HG02852 (cell line): ENCODE measurements at regions not wholly inside any gene's neighbourhood (a gene's known extent, or its start where the extent isn't known, plus 50 kb on each side); places are given as distances from the start of the nearest gene placed in this dataset.
"Not testable (repeated sequence)": the region's sequence is repeated elsewhere in the genome, so short reads cannot be mapped to it uniquely, and the experiment has no call there.

Experiments used
- ATAC-seq: cut with Tn5 transposase; IDR thresholded peaks from one replicate; pipeline ENCODE4 v1.9.1; 2021; ENCODE audit warnings: mild to moderate bottlenecking, moderate library complexity; ENCODE audit not compliant: unreplicated experiment

GRCh38 chr20:48338717-48339116 lies 489.1 kb downstream of the PREX1 start:
- ATAC-seq: no peak

- ATAC-seq: no peak
Measured at GRCh38 chr20:48336597-48336996, 491.2 kb downstream of the PREX1 start.

- ATAC-seq: no peak
Measured at GRCh38 chr20:48335308-48336050, 492.3 kb downstream of the PREX1 start.

GRCh38 chr20:48333707-48334106 lies 494.1 kb downstream of the PREX1 start:
- ATAC-seq: no peak

- no peak for ATAC-seq
Measured at GRCh38 chr20:48332555-48332954, 495.2 kb downstream of the PREX1 start.

- ATAC-seq: no peak
Measured at GRCh38 chr20:48331518-48332286, 496.1 kb downstream of the PREX1 start.

DNA sequence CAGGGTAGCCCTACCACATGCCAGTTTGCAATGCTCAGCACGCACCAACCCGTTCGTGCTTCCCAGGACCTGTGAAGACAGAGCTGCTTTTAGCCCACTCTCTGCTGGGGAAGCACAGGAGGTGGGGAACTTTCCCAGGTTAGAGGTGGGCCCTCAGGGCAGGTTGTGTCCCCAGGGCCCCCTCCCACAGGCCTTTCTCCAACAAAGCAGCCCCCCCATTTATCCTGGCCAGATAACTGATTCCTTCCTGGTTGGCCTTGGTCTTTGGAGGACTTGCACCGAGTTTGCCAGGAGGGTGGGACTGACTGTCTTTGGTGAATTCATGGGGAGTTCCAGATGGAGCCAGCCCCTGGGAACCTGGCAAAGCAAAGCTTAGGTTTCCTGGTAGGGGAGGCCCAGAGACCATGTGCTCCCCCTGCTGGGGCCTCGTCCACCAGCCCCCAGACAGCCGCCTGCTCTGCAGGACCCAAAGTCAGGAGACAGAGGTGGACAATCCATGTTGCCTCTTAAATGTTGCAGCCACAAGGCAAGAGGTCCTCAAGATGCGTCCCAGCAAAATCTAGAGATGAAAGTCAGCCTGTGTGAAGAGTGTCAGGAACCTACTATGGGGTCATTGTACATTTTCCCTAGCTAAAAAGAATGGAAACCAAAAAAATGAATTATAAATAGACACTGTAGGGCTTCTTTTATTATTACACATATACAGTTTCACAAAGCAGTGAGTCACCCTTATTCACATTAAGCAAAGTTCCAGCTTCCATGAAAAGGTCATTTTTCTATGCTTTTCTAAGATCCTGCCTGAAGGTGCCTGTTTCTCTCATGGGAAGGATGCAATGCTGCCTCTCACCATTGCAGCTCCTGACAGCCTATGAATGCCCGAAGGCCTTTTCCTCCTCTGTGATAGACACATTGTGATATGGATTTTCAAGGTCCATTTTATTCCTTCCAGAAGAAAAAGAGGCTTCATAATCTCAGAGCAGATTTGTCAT lies 497.8 kb downstream of the PREX1 start:
- ATAC-seq: no peak

DNA sequence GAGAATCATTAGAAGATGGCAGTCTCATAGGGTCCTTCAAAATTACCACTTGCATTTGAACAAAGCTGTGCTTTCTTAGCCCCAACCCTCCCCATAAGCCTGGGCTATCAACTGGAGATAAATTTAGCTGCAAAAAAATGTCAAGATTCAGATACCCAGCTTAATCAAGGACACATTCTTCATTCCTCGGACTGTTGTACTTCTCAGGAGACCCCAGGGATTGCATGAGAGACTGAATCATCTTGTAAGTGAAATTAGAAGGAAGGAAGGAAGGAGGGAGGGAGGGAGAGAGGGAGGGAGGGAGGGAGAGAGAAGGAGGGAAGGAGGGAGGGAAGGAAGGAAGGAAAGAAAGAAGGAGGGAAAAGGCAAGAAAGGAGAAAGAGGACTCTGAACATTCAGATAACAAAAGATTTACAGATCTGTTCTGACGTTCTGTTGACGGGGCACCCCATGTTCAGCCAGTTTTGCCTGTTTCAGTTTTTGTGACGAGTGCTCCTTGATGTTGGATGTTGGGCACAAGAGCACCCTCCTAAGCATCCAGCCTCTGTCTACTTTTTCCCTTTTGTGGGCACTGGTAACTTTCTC lies 498.7 kb downstream of the PREX1 start:
- ATAC-seq: no peak

DNA sequence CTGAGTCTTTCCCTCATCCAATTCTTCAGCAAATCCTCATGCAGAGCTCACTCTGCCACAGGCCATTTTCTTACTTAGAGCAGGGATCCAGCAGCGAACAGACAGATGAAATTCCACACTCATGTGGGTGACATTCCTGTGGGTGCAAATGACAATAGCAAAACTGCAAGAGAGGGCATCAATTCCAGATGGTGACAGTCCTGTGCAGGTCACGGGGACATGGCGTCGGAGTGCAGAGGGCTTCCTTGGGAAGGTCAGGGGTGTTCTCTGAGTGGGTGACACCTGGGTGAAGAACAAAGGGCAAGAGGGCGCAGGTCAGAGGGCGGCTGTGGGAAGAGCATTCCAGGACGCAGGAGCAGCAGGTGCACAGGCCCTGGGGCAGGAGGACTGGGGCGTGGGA lies 500.0 kb downstream of the PREX1 start:
- not testable (repeated sequence) for ATAC-seq

DNA sequence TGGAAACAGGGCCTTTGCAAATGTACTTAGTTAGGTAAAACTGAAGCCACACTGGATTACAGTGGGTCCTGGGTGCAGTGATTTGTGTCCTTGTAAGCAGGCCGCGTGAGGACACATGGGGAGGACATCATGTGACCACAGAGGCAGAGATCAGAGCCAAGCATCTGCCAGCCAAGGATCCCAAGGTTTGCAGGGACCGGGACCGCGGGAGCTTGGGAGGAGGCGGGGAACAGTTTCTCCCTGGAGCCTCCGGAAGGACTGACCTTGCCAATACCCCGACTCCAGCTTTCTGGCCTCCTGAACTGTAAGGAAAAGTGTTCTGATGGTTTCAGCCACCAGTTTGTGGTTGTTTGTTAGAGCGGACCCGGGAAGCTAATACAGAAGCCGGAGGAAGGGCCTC lies 500.9 kb downstream of the PREX1 start:
- no peak for ATAC-seq

DNA sequence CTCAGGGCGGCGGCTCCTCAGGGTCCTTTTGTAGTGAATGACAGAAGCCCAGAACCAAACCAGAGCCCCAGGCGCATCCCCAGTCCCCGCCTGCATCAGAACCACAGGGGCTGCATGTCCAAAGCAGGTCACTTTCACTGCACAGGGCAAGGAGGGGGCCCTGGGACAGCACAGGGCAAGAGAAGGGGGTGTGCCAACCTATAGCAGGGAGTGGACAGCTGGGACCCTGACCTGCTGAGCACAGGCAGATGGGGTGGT lies 501.4 kb downstream of the PREX1 start:
- no peak for ATAC-seq

GRCh38 chr20:48325656-48326433 lies 502.0 kb downstream of the PREX1 start:
- ATAC-seq: no peak

GRCh38 chr20:48324744-48325143 lies 503.1 kb downstream of the PREX1 start:
- no peak for ATAC-seq

GRCh38 chr20:48321271-48321670 lies 506.5 kb downstream of the PREX1 start:
- no peak for ATAC-seq

DNA sequence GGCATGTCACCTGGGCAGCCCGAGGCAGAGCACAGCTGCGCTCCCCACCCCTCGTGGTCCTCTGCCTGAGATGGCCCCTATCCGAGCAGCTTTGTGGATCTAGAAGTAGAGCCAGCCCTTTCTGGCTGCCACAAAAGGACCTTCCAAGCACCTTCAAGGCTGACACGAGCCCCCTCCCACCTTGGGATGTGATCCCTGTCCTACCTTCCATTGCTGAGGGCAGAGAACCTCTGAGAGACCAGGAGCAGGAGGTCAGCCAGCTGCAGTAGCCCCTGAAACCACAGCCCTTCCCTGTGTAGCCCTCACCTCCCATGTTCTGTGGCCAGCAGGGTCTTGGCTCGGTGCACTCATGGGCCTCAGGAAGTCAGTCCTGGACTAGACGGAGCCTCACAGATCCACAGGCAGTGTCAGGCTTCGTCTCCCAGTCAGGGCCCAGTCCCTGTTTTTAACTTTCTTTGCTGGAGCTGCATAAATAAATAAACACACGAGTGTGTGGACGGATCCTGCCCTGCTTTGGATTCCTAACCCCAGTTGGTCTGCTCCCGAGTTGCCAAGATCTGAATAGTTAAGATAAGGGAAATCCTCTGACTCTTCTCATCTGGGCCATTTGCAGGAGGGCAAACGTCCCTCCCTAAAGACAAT lies 507.7 kb downstream of the PREX1 start:
- ATAC-seq: no peak

GRCh38 chr20:48317578-48317977 lies 510.2 kb downstream of the PREX1 start:
- ATAC-seq: no peak

DNA sequence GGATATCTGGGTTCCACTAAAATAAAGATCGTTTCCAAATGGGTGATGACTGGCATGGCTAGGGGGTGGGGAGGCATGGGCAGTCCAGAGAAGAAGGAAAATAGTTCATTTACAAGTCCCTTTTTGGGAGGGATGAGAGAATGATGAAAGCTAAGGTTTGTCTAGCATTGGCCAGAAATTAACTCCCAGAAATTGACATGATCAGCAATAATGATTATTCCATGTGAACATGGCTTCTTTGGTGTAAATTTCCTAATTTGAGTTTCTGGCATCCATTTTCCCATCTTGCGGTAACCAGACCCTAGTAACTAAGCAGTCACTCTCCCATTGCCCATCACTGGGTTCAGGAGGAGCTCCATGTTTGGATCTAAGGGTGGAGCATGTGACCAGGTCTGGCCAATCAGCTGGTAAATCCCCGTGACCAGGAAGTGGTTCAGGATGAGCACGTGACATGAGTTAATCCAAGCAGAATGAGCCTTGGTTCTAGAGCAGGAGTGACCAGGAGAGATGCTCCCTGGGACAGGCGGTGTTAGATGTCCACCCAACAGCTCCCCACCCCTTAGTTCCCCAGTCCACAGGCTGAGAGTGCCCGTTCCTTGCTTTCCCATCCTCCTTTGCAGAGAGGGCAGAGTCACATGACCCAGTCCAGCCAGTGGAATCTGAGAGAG lies 512.7 kb downstream of the PREX1 start:
- no peak for ATAC-seq

DNA sequence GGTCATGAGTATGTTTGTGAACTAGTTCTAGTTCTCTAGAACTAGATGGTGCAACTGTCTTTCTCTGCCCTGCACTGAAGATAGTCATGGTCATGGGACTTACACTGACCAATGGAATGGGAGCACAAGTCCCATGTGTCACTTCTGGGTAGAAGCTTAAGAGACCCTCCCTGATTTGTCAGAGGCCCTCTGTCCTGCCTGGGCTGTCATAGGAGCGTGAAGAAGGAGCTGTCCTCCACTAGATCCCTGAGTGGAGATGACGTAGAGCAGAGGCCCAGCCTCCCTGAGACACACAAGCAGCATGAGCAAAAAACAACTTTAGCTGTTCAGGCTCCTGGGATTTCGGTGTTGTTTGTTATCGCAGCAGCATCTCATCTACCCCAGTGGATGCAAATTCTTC lies 514.5 kb downstream of the PREX1 start:
- no peak for ATAC-seq

GRCh38 chr20:48311956-48312355 lies 515.8 kb downstream of the PREX1 start:
- no peak for ATAC-seq
